Gastroesophageal sphincter (tissue), 3 donors: ENCODE measurements at regions not wholly inside any gene's neighbourhood (a gene's known extent, or its start where the extent isn't known, plus 50 kb on each side); places are given as distances from the start of the nearest gene placed in this dataset.

ENCODE experiments used
- EP300 ChIP-seq: sonication (generic); formaldehyde crosslinking; IDR thresholded peaks from one replicate; pipeline ENCODE4 v1.6.1; 2017; ENCODE audit warnings: antibody characterized with exemption, mild to moderate bottlenecking
- POLR2AphosphoS5 ChIP-seq: sonication (generic); formaldehyde crosslinking; IDR thresholded peaks from one replicate; pipeline ENCODE4 v1.6.1; 2017; ENCODE audit warnings: antibody characterized with exemption
- TF ChIP-seq, protein P1 (sequence below), 4 experiments: fragments of 200-600 bp in 2 of 4; fragments of 450-650 bp in 2 of 4; sonication (generic) in 1 of 4; IDR thresholded peaks; one replicate each; pipeline ENCODE4 v1.5.1; 2017 to 2019; ENCODE audit warnings: antibody characterized with exemption in 4 of 4, mild to moderate bottlenecking in 2 of 4, moderate library complexity in 2 of 4

- TF ChIP-seq, protein P1, sequence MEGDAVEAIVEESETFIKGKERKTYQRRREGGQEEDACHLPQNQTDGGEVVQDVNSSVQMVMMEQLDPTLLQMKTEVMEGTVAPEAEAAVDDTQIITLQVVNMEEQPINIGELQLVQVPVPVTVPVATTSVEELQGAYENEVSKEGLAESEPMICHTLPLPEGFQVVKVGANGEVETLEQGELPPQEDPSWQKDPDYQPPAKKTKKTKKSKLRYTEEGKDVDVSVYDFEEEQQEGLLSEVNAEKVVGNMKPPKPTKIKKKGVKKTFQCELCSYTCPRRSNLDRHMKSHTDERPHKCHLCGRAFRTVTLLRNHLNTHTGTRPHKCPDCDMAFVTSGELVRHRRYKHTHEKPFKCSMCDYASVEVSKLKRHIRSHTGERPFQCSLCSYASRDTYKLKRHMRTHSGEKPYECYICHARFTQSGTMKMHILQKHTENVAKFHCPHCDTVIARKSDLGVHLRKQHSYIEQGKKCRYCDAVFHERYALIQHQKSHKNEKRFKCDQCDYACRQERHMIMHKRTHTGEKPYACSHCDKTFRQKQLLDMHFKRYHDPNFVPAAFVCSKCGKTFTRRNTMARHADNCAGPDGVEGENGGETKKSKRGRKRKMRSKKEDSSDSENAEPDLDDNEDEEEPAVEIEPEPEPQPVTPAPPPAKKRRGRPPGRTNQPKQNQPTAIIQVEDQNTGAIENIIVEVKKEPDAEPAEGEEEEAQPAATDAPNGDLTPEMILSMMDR (IDR thresholded peaks at IDR 0.05), result no peak
- TF ChIP-seq POLR2AphosphoS5 (no peak), EP300 (no peak)
Observed at GRCh38 chr1:2949966-2950925, 71.0 kb upstream of the ACTRT2 start.
